Neural progenitor cell (in vitro differentiated cells): ENCODE measurements at regions not wholly inside any gene's neighbourhood (a gene's known extent, or its start where the extent isn't known, plus 50 kb on each side); places are given as distances from the start of the nearest gene placed in this dataset.

Experiments
- CTCF ChIP-seq: fragments of 200-600 bp; sonication (generic); IDR thresholded peaks from 2 replicates; pipeline ENCODE4 v1.5.1; 2017; ENCODE audit warnings: antibody characterized with exemption, mild to moderate bottlenecking
- EZH2 ChIP-seq: fragments of 200-600 bp; sonication (generic); IDR thresholded peaks from 2 replicates; pipeline ENCODE4 v1.6.1; 2017; ENCODE audit warnings: antibody characterized with exemption, mild to moderate bottlenecking, moderate library complexity

- TF ChIP-seq CTCF: no peak
- TF ChIP-seq EZH2: no peak
Measured at GRCh38 chr14:29169408-29169807, 402.8 kb downstream of the FOXG1 start.
